ENCODE measurements at regions not wholly inside any gene's neighbourhood (a gene's known extent, or its start where the extent isn't known, plus 50 kb on each side); places are given as distances from the start of the nearest gene placed in this dataset.
"Not testable (repeated sequence)": the region's sequence is repeated elsewhere in the genome, so short reads cannot be mapped to it uniquely, and the experiment has no call there.

DNA sequence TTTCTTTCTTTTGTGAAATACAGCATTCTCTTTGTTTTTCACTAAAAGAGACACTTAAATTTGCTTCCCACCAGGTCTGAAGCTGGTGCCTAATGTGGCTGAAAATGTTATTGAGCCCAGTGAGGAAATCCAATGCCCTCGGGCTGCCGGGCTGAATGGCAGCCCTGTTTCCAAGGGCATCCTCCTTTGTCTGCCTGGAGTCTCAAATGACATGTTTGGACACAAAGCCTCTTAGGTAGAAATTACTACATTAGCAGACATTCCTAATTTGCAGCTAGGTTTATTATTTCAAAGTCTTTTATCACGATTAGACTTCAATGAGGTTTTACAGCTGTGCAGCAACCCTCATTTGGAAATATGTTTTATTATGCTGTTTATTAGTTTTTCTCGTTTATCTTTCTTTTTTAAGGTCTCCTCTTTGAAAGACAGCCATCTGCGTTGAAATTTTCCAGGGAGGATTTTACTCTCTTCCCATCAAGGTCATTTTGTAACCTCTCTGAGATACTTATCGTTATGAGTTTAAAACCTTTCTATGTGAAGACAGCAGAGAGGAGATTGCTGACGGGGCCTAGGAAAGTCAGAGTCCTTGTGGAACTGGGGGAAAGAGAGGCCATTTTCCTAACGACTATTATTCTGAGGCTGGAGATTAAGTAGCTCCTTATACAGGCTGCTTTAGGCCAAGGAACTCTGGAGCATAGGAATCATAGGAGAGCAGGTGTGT is 59.0 kb upstream of the ZNF532 start:
- Mint-ChIP-seq H3K27me3 (peaks cover 7% of the 10 kb centered on the region), H3K36me3 (ENCODE audit: low read depth) (no peaks in the 10 kb centered on the region), H3K4me3 (no peak overlapping the region), H3K27ac (no peak overlapping the region), H3K4me1 (peaks cover 8% of the 10 kb centered on the region), H3K9me3 (no peaks in the 10 kb centered on the region)
- POLR2A ChIA-PET: no interaction called here
- CTCF ChIA-PET: no interaction called here
- DNase-seq: no peak

DNA sequence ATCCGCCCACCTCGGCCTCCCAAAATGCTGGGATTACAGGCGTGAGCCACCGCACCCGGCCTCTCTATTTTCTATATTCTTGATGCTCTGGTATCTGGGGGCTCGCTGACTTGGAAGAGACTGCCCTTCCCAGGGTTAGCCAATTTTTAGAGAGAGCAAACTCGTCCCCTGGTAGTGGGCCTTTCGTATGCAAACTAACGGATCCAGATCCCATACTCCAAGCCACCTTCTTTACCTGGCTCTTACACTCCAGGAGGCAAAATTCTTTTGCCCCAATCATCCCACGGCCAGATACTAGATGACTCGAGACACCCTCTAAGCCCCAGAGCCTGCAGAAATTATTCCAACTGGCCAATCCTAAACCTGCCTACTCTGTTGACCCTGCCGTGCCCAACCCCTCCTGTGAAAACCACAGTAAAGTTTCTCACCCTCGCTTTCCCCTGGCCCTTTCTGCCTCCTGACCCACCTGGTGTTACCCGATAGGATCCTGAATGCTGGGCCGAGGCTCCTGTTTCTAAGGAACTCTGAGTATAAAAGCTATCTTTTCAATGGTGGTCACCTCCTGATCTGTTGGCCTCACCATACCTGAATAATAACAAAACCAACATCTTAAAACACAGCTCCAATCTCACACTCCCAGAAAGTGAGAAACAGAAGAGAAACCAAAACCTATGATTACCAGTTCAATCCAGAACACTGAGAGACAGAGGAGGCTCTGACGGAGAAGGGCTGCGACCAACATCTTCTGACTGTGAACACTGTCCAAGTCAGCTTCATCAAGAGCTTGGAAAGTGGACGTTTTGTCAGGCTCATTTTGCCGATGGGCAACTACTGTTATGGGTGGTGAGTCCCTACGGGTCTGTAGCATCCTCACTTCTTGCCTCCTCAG is 57.6 kb upstream of the ZNF532 start:
- Mint-ChIP-seq H3K27me3 (peaks cover 10% of the 10 kb centered on the region), H3K4me1 (peaks cover 8% of the 10 kb centered on the region), H3K9me3 (no peaks in the 10 kb centered on the region), H3K4me3 (no peak overlapping the region), H3K36me3 (ENCODE audit: low read depth) (no peaks in the 10 kb centered on the region), H3K27ac (no peak overlapping the region)
- POLR2A ChIA-PET: interaction anchor here (0.7 kb wide), 1 partner anchor 135 kb away, joined by 3 read pairs; no protein-coding TSS in a partner anchor
- DNase-seq: no peak
- CTCF ChIA-PET: interaction anchor here (1.1 kb wide), 1 partner anchor 11 kb away, joined by 3 read pairs; no protein-coding TSS in a partner anchor

GRCh38 chr18:58807766-58808165 is 56.9 kb upstream of the ZNF532 start:
- ChIA-PET POLR2A (interaction anchor here (0.7 kb wide), 1 partner anchor 135 kb away, joined by 3 read pairs; no protein-coding TSS in a partner anchor), CTCF (interaction anchor here (1.0 to 1.1 kb wide), 2 partner anchors 10 kb away, joined by 3 to 6 read pairs; no protein-coding TSS in a partner anchor)
- H3K9me3 Mint-ChIP-seq: no peaks in the 10 kb centered on the region
- no peak for DNase-seq
- H3K4me1 Mint-ChIP-seq: peaks cover 8% of the 10 kb centered on the region
- no peak overlapping the region for H3K27ac Mint-ChIP-seq
- no peaks in the 10 kb centered on the region for H3K36me3 Mint-ChIP-seq (ENCODE audit: low read depth)
- no peak overlapping the region for H3K4me3 Mint-ChIP-seq
- peaks cover 8% of the 10 kb centered on the region for H3K27me3 Mint-ChIP-seq

DNA sequence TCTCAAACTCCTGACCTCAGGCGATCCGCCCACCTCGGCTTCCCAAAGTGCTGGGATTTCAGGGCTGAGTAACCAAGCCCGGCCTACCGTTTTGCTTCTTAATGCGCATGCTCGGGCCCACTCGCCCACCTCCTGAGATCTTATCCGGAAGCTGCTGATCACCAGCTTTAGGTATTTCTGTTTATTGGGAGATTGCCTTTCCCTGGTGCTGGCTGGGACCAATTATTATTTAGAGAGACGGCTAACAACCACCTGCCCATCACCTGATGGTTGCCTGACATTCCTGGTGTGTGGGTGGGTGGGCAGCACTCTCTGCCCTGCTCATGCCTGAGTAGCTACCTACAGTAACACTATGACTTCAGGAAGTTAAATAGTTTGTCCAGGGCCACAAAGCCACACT is 56.3 kb upstream of the ZNF532 start:
- CTCF ChIA-PET: interaction anchor here (1.0 kb wide), 1 partner anchor 10 kb away, joined by 6 read pairs; no protein-coding TSS in a partner anchor
- H3K36me3 Mint-ChIP-seq (ENCODE audit: low read depth): no peaks in the 10 kb centered on the region
- no peaks in the 10 kb centered on the region for H3K9me3 Mint-ChIP-seq
- peaks cover 8% of the 10 kb centered on the region for H3K4me1 Mint-ChIP-seq
- peaks cover 12% of the 10 kb centered on the region for H3K27me3 Mint-ChIP-seq
- H3K4me3 Mint-ChIP-seq: no peak overlapping the region
- DNase-seq: no peak
- no peak overlapping the region for H3K27ac Mint-ChIP-seq
- POLR2A ChIA-PET: no interaction called here

DNA sequence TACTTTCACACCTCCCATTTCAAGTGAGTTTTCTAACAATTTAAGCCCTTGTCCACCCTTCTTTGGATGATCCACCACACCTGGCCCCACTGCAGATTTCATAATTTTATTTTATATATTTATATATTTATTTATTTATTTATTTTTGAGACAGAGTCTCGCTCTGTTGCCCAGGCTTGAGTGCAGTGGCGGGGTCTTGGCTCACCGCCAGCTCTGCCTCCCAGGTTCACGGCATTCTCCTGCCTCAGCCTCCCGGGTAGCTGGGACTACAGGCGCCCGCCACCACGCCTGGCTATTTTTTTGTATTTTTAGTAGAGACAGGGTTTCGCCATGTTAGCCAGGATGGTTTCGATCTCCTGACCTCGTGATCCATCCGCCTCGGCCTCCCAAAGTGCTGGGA is 52.8 kb upstream of the ZNF532 start:
- peaks cover 26% of the 10 kb centered on the region for H3K27me3 Mint-ChIP-seq
- H3K4me1 Mint-ChIP-seq; POLR2A ChIA-PET; DNase-seq; H3K9me3 Mint-ChIP-seq; CTCF ChIA-PET; H3K27ac Mint-ChIP-seq; H3K36me3 Mint-ChIP-seq (ENCODE audit: low read depth); H3K4me3 Mint-ChIP-seq: not testable (repeated sequence)

DNA sequence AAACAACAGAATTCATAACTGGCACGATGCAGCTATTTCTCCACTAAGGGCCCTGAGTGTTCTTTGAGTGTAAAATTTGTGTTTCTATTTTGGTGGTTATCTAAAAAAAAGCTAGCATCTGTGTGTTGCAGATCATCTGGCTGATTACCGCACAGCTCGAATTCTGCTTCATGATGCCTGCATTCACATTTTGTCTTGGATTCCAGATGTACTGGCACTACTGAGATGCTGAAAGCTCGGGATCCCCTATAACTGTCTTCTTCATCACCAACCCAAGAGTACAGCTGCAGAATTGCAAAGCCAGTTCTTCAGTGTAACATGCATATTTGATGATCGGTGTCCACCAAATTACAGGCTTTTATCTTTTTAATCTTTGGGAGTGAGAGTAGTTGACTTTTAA is 51.6 kb upstream of the ZNF532 start:
- Mint-ChIP-seq H3K27me3 (peaks cover 26% of the 10 kb centered on the region), H3K27ac (no peak overlapping the region), H3K4me1 (no peaks in the 10 kb centered on the region), H3K36me3 (ENCODE audit: low read depth) (no peaks in the 10 kb centered on the region), H3K9me3 (no peaks in the 10 kb centered on the region), H3K4me3 (no peak overlapping the region)
- CTCF ChIA-PET: no interaction called here
- POLR2A ChIA-PET: no interaction called here
- no peak for DNase-seq

- ChIA-PET CTCF (no interaction called here), POLR2A (no interaction called here)
- H3K9me3 Mint-ChIP-seq: no peaks in the 10 kb centered on the region
- H3K27ac Mint-ChIP-seq: no peak overlapping the region
- H3K4me3 Mint-ChIP-seq: no peak overlapping the region
- DNase-seq: no peak
- H3K36me3 Mint-ChIP-seq (ENCODE audit: low read depth): no peaks in the 10 kb centered on the region
- H3K4me1 Mint-ChIP-seq: peaks cover under 1% of the 10 kb centered on the region
- H3K27me3 Mint-ChIP-seq: peaks cover 27% of the 10 kb centered on the region
Observed at GRCh38 chr18:58813561-58814225, 51.0 kb upstream of the ZNF532 start.

DNA sequence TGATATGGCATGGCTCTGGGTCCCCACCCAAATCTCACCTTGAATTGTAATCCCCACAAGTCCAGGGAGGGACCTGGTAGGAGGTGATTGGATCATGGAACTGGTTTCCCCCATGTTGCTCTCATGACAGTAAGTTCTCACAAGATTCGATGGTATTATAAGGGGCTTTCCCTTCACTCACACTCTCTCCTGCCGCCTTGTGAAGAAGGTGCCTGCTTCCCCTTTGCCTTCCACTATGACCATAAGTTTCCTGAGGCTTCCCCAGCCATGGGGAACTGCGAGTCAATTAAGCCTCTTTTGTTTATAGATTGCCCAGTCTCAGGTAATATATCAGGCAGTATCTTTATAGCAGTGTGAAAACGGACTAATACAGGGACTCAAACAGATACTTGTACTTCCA is 50.4 kb upstream of the ZNF532 start:
- POLR2A ChIA-PET: no interaction called here
- no peak overlapping the region for H3K4me3 Mint-ChIP-seq
- CTCF ChIA-PET: no interaction called here
- no peaks in the 10 kb centered on the region for H3K36me3 Mint-ChIP-seq (ENCODE audit: low read depth)
- no peaks in the 10 kb centered on the region for H3K9me3 Mint-ChIP-seq
- no peak for DNase-seq
- no peak overlapping the region for H3K27ac Mint-ChIP-seq
- peaks cover 7% of the 10 kb centered on the region for H3K4me1 Mint-ChIP-seq
- peaks cover 33% of the 10 kb centered on the region for H3K27me3 Mint-ChIP-seq

Measured in activated CD4-positive, alpha-beta memory T cell treated with anti-CD3 and anti-CD28 coated beads, Interleukin-2, amount 10 ng/mL, durations not matched to agents 7 days and 5 days (primary cell).